SU-DHL-6 (cell line): ENCODE measurements at regions not wholly inside any gene's neighbourhood (a gene's known extent, or its start where the extent isn't known, plus 50 kb on each side); places are given as distances from the start of the nearest gene placed in this dataset.

Experiments used
- CTCF ChIP-seq: fragments of 200-600 bp; sonication (generic); IDR thresholded peaks from one replicate; pipeline ENCODE4 v1.5.1; 2017; ENCODE audit warnings: antibody characterized with exemption, mild to moderate bottlenecking, low read length, moderate library complexity; ENCODE audit not compliant: insufficient read depth, poor library complexity, severe bottlenecking
- EZH2phosphoT487 ChIP-seq: fragments of 200-600 bp; sonication (generic), shearing (Covaris generic); conservative IDR thresholded peaks from 2 replicates; pipeline ENCODE4 v1.6.1; 2018; ENCODE audit warnings: mild to moderate bottlenecking, antibody characterized with exemption, low read length, moderate library complexity, mixed read lengths

GRCh38 chr10:130921461-130921860 lies 390.1 kb downstream of the TCERG1L start:
- TF ChIP-seq CTCF, result no peak
- no peak for TF ChIP-seq EZH2phosphoT487
